ENCODE measurements at regions not wholly inside any gene's neighbourhood (a gene's known extent, or its start where the extent isn't known, plus 50 kb on each side); places are given as distances from the start of the nearest gene placed in this dataset.

DNA sequence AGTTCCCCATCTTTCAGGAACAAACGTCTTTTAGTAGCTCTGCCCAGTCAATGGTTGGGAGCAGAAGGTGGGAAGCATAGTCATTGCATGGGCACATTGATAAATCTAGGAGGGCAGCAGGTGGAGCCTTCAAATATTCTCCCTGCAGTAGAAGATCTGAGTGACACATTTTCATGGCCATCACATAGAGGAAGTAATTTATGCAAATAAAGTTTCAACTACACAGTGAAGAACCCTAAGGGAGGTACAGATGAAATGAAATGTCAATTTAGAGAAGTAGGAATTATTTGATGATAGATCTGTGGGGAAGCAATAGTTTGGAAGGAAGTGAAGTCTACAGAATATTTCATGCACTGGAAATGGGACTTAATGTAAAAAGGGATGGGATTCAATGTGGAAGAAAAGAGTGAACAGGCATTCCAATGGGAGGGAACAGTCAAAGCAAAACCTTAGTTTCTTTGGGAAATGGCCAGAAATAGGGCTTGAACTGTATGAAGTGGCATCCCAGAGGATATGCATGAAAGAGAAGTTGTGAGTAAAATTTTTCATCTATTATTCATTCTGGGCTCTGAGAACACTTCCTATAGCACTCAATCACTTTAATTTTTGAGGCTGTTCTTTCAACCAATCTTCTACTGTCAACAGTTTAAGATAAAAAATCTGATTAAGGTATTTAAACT is 256.2 kb upstream of the LUZP2 start:
- TF ChIP-seq, protein P1, sequence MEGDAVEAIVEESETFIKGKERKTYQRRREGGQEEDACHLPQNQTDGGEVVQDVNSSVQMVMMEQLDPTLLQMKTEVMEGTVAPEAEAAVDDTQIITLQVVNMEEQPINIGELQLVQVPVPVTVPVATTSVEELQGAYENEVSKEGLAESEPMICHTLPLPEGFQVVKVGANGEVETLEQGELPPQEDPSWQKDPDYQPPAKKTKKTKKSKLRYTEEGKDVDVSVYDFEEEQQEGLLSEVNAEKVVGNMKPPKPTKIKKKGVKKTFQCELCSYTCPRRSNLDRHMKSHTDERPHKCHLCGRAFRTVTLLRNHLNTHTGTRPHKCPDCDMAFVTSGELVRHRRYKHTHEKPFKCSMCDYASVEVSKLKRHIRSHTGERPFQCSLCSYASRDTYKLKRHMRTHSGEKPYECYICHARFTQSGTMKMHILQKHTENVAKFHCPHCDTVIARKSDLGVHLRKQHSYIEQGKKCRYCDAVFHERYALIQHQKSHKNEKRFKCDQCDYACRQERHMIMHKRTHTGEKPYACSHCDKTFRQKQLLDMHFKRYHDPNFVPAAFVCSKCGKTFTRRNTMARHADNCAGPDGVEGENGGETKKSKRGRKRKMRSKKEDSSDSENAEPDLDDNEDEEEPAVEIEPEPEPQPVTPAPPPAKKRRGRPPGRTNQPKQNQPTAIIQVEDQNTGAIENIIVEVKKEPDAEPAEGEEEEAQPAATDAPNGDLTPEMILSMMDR (IDR thresholded peaks at IDR 0.05): no peak
- no peak for TF ChIP-seq POLR2A (IDR thresholded peaks at IDR 0.05)

Measured in stomach (tissue), 4 donors.